Liver (tissue), 8 donors: ENCODE measurements at regions not wholly inside any gene's neighbourhood (a gene's known extent, or its start where the extent isn't known, plus 50 kb on each side); places are given as distances from the start of the nearest gene placed in this dataset.

ENCODE experiments used
- DNase-seq: peaks from one replicate; pipeline ENCODE4 v3.0.0-alpha.2; 2017; ENCODE audit warnings: low spot score
- H3K27ac ChIP-seq, 2 donors: one replicate each; pipeline ENCODE4 v1.7.0; 2013; ENCODE audit warnings: inconsistent platforms in 2 of 2, low read length in 2 of 2, control low read depth in 1 of 2, low read depth in 1 of 2, mild to moderate bottlenecking in 1 of 2
- H3K27me3 ChIP-seq, 4 donors: one replicate each; pipeline versions ENCODE4 v1.6.1 to v1.7.0; 2013; ENCODE audit warnings: low read length in 3 of 4, inconsistent platforms in 1 of 4, mild to moderate bottlenecking in 1 of 4, moderate library complexity in 1 of 4; ENCODE audit not compliant: control insufficient read depth in 4 of 4, insufficient read depth in 4 of 4
- H3K36me3 ChIP-seq, 4 donors: one replicate each; pipeline versions ENCODE4 v1.6.1 to v1.7.0; 2013; ENCODE audit warnings: low read length in 3 of 4, mild to moderate bottlenecking in 3 of 4, low read depth in 1 of 4, moderate library complexity in 1 of 4; ENCODE audit not compliant: control insufficient read depth in 4 of 4, insufficient read depth in 3 of 4
- H3K4me1 ChIP-seq, 4 donors: one replicate each; pipeline versions ENCODE4 v1.6.1 to v1.7.0; 2013; ENCODE audit warnings: low read length in 3 of 4, mild to moderate bottlenecking in 3 of 4, moderate library complexity in 1 of 4; ENCODE audit not compliant: control insufficient read depth in 4 of 4, insufficient read depth in 4 of 4
- H3K4me3 ChIP-seq, 3 donors: one replicate each; pipeline versions ENCODE4 v1.6.1 to v1.7.0; 2013; ENCODE audit warnings: low read length in 3 of 3, control low read depth in 1 of 3, low read depth in 1 of 3, mild to moderate bottlenecking in 1 of 3
- H3K9ac ChIP-seq, 2 donors: one replicate each; pipeline ENCODE4 v1.7.0; 2013; ENCODE audit warnings: low read length in 2 of 2, mild to moderate bottlenecking in 2 of 2, moderate library complexity in 2 of 2, control low read depth in 1 of 2, low read depth in 1 of 2
- H3K9me3 ChIP-seq, 4 donors: one replicate each; pipeline versions ENCODE4 v1.6.1 to v1.7.0; 2013; ENCODE audit warnings: low read length in 3 of 4; ENCODE audit not compliant: control insufficient read depth in 4 of 4
- EGR1 ChIP-seq, 2 donors: IDR thresholded peaks; 2 replicates each; pipeline ENCODE4 v1.6.1; 2016 to 2018; ENCODE audit warnings: antibody characterized with exemption in 2 of 2, low read depth in 2 of 2
- FOXA1 ChIP-seq: IDR thresholded peaks from 2 replicates; pipeline ENCODE4 v1.6.1; 2016; ENCODE audit warnings: antibody characterized with exemption
- GABPA ChIP-seq, 2 donors: IDR thresholded peaks in 1 of 2; conservative IDR thresholded peaks in 1 of 2; 2 replicates each; pipeline ENCODE4 v1.6.1; 2016; ENCODE audit warnings: antibody characterized with exemption in 2 of 2, mild to moderate bottlenecking in 1 of 2, moderate library complexity in 1 of 2
- HNF4A ChIP-seq, 2 donors: conservative IDR thresholded peaks; 2 replicates each; pipeline ENCODE4 v1.6.1; 2016; ENCODE audit warnings: antibody characterized with exemption in 2 of 2, mild to moderate bottlenecking in 2 of 2
- HNF4G ChIP-seq: IDR thresholded peaks from 2 replicates; pipeline ENCODE4 v1.6.1; 2016; ENCODE audit warnings: antibody characterized with exemption
- JUND ChIP-seq, 2 donors: IDR thresholded peaks; 2 replicates each; pipeline ENCODE4 v1.6.1; 2016; ENCODE audit warnings: antibody characterized with exemption in 2 of 2
- NR2F2 ChIP-seq: IDR thresholded peaks from 2 replicates; pipeline ENCODE4 v1.6.1; 2016; ENCODE audit warnings: antibody characterized with exemption
- RAD21 ChIP-seq, 2 donors: IDR thresholded peaks; 2 replicates each; pipeline ENCODE4 v1.6.1; 2016; ENCODE audit warnings: antibody characterized with exemption in 2 of 2, mild to moderate bottlenecking in 2 of 2
- RXRA ChIP-seq, 2 donors: IDR thresholded peaks; 2 replicates each; pipeline ENCODE4 v1.6.1; 2017 to 2018; ENCODE audit warnings: antibody characterized with exemption in 2 of 2, mild to moderate bottlenecking in 1 of 2
- TAF1 ChIP-seq: conservative IDR thresholded peaks from 2 replicates; pipeline ENCODE4 v1.6.1; 2016; ENCODE audit warnings: antibody characterized with exemption, mild to moderate bottlenecking
- YY1 ChIP-seq: IDR thresholded peaks from 2 replicates; pipeline ENCODE4 v1.6.1; 2016; ENCODE audit warnings: antibody characterized with exemption, mild to moderate bottlenecking
- WGBS: extraction: QIAGEN DNeasy Blood & Tissue Kit; methylation state at CpG from one replicate; pipeline ENCODE4 v1.1.7; 2013; 5-methylcytosine and 5-hydroxymethylcytosine counted together
- TF ChIP-seq, protein P1 (sequence below): IDR thresholded peaks from 2 replicates; pipeline ENCODE4 v1.6.1; 2016; ENCODE audit warnings: antibody characterized with exemption
- TF ChIP-seq, protein P2 (sequence below): fragments of 150-350 bp; IDR thresholded peaks from 2 replicates; pipeline ENCODE4 v1.5.1; 2017; ENCODE audit warnings: improper control_type of control experiment, low read depth, low read length; ENCODE audit not compliant: missing input control
- TF ChIP-seq, protein P3 (sequence below): IDR thresholded peaks from 2 replicates; pipeline ENCODE4 v1.6.1; 2016; ENCODE audit warnings: antibody characterized with exemption
- TF ChIP-seq, protein P4 (sequence below): IDR thresholded peaks from 2 replicates; pipeline ENCODE4 v1.6.1; 2016; ENCODE audit warnings: antibody characterized with exemption
- donor health status: healthy.
- donor health status: healthy.
- donor health status: healthy.
- donor health status: healthy.
- donor health status: healthy.

DNA sequence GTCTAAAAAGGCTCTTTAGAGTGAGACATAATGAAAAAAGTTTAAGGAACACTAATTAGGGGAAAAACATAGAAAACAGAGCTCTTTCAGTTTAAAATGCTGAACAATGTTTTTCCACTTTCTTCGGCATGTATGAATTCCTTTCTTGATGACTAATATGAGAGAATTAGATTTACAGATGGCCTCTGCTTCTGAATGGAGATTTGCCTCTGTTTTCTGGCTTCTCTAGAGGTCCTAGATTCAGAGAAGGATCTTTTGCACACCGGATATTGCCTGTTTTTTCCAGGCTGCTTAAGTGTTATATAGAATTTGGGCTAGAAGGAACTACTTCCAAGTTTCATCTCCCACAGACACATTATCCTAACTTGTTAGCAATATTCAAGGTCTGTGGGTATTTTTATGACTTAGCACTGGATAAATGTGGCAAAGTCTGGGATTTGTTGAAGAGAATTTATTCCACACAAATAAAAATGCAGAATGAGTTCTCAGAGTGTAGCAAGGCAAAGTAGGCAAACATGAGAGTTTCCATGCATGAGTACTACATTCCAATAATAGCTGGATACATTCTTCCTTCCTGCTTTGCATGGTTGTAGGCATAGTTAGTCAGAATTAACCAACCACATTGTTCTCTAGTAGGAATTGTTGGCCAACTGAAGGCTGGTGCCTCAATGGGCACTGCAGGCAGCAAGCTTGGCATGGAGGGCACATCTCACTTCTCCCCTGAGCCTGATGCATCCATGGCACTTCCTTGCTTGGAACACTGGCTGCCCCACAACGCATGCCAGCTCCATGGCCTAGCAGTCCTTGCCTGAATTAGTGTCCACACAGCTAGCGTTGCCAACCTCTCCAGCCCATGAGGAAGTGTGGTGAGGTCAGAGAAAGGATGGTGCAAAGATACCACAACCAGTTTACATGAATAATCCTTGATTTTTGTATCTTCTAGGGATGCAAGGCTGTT, 224.2 kb downstream of the CLIC5 start (continued):
- TF ChIP-seq, protein P1, sequence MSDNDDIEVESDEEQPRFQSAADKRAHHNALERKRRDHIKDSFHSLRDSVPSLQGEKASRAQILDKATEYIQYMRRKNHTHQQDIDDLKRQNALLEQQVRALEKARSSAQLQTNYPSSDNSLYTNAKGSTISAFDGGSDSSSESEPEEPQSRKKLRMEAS = no peak
- no peak for TF ChIP-seq HNF4A (conservative IDR thresholded peaks at IDR 0.05)
- TF ChIP-seq RAD21 (IDR thresholded peaks at IDR 0.05) = no peak
- TF ChIP-seq, protein P2, sequence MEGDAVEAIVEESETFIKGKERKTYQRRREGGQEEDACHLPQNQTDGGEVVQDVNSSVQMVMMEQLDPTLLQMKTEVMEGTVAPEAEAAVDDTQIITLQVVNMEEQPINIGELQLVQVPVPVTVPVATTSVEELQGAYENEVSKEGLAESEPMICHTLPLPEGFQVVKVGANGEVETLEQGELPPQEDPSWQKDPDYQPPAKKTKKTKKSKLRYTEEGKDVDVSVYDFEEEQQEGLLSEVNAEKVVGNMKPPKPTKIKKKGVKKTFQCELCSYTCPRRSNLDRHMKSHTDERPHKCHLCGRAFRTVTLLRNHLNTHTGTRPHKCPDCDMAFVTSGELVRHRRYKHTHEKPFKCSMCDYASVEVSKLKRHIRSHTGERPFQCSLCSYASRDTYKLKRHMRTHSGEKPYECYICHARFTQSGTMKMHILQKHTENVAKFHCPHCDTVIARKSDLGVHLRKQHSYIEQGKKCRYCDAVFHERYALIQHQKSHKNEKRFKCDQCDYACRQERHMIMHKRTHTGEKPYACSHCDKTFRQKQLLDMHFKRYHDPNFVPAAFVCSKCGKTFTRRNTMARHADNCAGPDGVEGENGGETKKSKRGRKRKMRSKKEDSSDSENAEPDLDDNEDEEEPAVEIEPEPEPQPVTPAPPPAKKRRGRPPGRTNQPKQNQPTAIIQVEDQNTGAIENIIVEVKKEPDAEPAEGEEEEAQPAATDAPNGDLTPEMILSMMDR = no peak
- TF ChIP-seq YY1 = no peak

DNA sequence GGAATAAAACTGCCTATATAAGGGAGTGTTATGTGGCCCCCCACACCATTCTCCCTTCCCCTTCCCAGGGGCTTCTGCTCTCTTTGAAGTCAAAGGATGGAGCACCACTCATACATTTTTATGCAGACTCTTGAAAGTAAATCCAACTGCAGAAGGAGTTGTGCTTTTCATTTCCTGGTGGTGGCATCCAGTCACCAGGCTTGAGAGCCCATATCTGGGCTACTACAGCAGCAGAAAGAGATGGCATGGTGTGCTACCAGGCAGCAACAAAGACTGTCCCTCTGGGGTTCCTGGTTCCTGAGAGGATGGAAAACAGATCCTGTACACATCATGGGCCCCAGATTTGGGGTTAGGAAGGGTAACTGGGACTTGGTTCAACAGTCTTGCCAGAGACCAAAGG, 226.4 kb downstream of the CLIC5 start:
- Histone ChIP-seq H3K27ac (no peak overlapping the region), H3K4me1 (no peaks in the 10 kb centered on the region), H3K36me3 (no peaks in the 10 kb centered on the region), H3K27me3 (peaks cover 0 to 4% (median 0%) of the 10 kb centered on the region in 4 donors), H3K9ac (no peak overlapping the region), H3K9me3 (no peaks in the 10 kb centered on the region), H3K4me3 (no peak overlapping the region)
- TF ChIP-seq FOXA1 = no peak
- TF ChIP-seq, protein P3, sequence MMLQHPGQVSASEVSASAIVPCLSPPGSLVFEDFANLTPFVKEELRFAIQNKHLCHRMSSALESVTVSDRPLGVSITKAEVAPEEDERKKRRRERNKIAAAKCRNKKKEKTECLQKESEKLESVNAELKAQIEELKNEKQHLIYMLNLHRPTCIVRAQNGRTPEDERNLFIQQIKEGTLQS = no peak
- no peak for TF ChIP-seq TAF1
- DNase-seq = no peak

DNA sequence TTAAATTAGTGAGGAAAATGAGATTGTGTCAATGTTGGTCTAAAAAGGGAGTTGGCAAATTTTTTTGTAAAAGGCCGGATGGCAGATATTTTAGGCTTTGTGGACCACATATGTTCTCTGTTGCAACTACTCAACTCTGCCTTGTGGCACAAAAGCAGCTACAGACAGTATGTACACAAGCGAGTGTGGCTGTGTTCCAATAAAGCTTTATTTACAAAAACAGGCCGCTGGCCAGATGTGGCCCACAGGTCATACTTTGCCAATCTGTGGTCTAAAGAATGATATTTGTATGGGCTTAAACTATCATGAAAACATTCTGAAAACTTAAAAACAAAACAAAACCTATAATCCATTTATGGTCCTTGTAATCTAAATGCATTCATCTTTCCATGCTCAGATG, 228.3 kb downstream of the CLIC5 start:
- WGBS = 82% methylated on average over 3 of the region's 3 CpGs
- no peak overlapping the region for H3K4me3 ChIP-seq

DNA sequence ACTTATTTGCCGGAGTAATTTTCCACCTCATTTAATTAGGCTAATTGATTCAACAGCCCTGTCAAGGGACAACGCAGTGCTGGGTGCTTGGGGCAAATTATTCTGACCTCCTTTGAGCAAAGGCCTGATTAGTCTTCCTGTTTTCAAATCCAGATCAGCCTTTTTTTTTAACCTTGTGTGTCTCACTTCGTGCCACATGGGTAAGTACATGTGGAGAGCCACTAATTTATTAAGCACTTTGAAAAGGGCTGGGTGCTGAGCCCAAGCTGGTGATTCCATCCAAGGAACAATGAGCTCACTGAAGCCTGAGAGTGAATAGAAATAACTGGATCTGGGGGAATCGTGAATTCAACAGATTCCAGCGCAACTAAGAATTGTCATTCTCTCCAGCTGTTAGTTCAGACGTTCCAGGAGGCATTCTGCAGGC, 229.3 kb downstream of the CLIC5 start:
- no peaks in the 10 kb centered on the region for H3K36me3 ChIP-seq
- no peaks in the 10 kb centered on the region for H3K9me3 ChIP-seq
- no peak overlapping the region for H3K27ac ChIP-seq
- WGBS = 83% methylated on average over 6 of the region's 6 CpGs
- H3K27me3 ChIP-seq = peaks cover 0 to 4% (median 0%) of the 10 kb centered on the region in 4 donors
- H3K4me1 ChIP-seq = no peaks in the 10 kb centered on the region
- H3K4me3 ChIP-seq = no peak overlapping the region
- no peak overlapping the region for H3K9ac ChIP-seq
- no peak for DNase-seq
- TF ChIP-seq RAD21 (IDR thresholded peaks at IDR 0.05) = no peak
- TF ChIP-seq TAF1 = no peak
- no peak for TF ChIP-seq GABPA (IDR thresholded peaks at IDR 0.05 in 1 of 2, conservative IDR thresholded peaks at IDR 0.05 in 1 of 2)
- no peak for TF ChIP-seq RXRA (IDR thresholded peaks at IDR 0.05)
- no peak for TF ChIP-seq NR2F2
- no peak for TF ChIP-seq FOXA1
- TF ChIP-seq HNF4G = no peak
- no peak for TF ChIP-seq EGR1 (IDR thresholded peaks at IDR 0.05; ENCODE audit: low read depth in 2 of 2)
- TF ChIP-seq, protein P1 = no peak
- TF ChIP-seq, protein P2 = no peak
- TF ChIP-seq HNF4A (conservative IDR thresholded peaks at IDR 0.05) = no peak
- TF ChIP-seq JUND (IDR thresholded peaks at IDR 0.05) = no peak
- TF ChIP-seq, protein P3 = no peak
- TF ChIP-seq, protein P4, sequence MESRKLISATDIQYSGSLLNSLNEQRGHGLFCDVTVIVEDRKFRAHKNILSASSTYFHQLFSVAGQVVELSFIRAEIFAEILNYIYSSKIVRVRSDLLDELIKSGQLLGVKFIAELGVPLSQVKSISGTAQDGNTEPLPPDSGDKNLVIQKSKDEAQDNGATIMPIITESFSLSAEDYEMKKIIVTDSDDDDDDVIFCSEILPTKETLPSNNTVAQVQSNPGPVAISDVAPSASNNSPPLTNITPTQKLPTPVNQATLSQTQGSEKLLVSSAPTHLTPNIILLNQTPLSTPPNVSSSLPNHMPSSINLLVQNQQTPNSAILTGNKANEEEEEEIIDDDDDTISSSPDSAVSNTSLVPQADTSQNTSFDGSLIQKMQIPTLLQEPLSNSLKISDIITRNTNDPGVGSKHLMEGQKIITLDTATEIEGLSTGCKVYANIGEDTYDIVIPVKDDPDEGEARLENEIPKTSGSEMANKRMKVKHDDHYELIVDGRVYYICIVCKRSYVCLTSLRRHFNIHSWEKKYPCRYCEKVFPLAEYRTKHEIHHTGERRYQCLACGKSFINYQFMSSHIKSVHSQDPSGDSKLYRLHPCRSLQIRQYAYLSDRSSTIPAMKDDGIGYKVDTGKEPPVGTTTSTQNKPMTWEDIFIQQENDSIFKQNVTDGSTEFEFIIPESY = no peak

More for the DNA sequence above, 228.3 kb downstream of the CLIC5 start:
- DNase-seq = no peak
- Histone ChIP-seq H3K27me3 (peaks cover 0 to 4% (median 0%) of the 10 kb centered on the region in 4 donors), H3K4me1 (no peaks in the 10 kb centered on the region), H3K9me3 (no peaks in the 10 kb centered on the region), H3K36me3 (no peaks in the 10 kb centered on the region), H3K27ac (no peak overlapping the region), H3K9ac (no peak overlapping the region)
- TF ChIP-seq, protein P1 = no peak
